Fibroblast of villous mesenchyme (primary cell): ENCODE measurements at regions not wholly inside any gene's neighbourhood (a gene's known extent, or its start where the extent isn't known, plus 50 kb on each side); places are given as distances from the start of the nearest gene placed in this dataset.

Source experiments
- DNase-seq: peaks from one replicate; pipeline ENCODE4 v3.0.0-alpha.2; 2010; ENCODE audit warnings: low read depth
- H3K4me3 ChIP-seq: 2 replicates; pipeline ENCODE4 v1.5.1; 2011; ENCODE audit warnings: low read depth, mild to moderate bottlenecking, low read length
- TF ChIP-seq, protein P1 (sequence below): IDR thresholded peaks from 2 replicates; pipeline ENCODE4 v1.5.1; 2012; ENCODE audit warnings: low read depth, mild to moderate bottlenecking, low read length; ENCODE audit not compliant: insufficient read depth

DNA sequence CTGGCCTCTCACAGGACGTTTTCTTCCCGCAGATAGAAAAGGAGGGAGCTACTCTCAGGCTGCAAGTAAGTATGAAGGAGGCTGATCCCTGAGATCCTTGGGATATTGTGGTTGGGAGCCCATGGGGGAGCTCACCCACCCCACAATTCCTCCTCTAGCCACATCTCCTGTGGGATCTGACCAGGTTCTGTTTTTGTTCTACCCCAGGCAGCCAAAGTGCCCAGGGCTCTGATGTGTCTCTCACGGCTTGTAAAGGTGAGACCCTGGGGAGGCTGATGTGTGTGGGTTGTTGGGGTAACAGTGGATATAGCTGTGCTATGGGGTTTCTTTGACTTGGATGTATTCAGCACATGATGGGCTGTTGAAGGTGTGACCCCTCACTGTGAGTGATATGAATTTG is 52.0 kb upstream of the POLR1H start:
- DNase-seq: no peak
- TF ChIP-seq, protein P1, sequence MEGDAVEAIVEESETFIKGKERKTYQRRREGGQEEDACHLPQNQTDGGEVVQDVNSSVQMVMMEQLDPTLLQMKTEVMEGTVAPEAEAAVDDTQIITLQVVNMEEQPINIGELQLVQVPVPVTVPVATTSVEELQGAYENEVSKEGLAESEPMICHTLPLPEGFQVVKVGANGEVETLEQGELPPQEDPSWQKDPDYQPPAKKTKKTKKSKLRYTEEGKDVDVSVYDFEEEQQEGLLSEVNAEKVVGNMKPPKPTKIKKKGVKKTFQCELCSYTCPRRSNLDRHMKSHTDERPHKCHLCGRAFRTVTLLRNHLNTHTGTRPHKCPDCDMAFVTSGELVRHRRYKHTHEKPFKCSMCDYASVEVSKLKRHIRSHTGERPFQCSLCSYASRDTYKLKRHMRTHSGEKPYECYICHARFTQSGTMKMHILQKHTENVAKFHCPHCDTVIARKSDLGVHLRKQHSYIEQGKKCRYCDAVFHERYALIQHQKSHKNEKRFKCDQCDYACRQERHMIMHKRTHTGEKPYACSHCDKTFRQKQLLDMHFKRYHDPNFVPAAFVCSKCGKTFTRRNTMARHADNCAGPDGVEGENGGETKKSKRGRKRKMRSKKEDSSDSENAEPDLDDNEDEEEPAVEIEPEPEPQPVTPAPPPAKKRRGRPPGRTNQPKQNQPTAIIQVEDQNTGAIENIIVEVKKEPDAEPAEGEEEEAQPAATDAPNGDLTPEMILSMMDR: no peak
- H3K4me3 ChIP-seq: no peak overlapping the region
